ENCODE measurements at regions not wholly inside any gene's neighbourhood (a gene's known extent, or its start where the extent isn't known, plus 50 kb on each side); places are given as distances from the start of the nearest gene placed in this dataset.
"Not testable (repeated sequence)": the region's sequence is repeated elsewhere in the genome, so short reads cannot be mapped to it uniquely, and the experiment has no call there.

DNA sequence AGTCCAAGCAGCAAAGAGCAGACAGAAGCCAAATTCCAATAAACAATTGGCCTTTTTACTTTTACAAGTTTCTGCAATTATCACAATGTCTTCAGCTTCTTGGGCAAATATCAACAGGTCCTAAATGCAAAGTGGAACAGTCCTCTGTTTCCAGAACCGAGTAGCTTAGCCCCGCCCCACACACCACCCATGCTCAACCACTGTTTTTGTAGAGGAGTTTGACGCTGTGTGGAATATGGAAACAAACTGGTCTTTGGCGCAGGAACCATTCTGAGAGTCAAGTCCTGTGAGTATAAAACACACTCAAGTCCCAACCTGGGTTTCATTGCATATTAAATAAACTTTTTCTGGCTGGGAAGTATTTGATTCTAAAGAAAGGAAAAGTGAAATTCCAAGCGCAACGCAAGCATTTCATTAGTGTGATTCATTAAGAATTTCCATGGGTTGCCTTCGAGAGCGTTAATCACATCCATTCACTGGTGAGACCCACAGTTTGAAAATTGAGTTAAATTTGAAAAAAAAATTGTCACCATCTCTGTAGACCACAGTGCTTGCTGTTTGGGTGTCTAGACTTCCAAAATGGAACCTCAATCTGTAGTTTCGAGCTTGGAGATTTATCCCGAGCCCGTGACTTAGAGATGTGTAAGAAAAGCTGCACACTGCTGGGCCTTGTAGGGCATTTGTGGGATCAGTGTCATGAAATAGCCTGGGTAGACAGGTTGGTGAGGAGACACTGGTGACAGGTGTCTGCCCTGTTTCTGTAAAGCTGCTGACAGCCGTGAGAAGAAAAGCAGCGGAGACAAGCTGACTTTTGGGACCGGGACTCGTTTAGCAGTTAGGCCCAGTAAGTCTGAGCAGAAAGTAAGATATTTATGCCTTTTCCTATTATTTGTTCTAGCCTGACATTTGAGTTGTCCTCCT is 96.1 kb downstream of the DAD1 start:
- no peak for DNase-seq (ENCODE audit: low read depth in 2 of 2)

DNA sequence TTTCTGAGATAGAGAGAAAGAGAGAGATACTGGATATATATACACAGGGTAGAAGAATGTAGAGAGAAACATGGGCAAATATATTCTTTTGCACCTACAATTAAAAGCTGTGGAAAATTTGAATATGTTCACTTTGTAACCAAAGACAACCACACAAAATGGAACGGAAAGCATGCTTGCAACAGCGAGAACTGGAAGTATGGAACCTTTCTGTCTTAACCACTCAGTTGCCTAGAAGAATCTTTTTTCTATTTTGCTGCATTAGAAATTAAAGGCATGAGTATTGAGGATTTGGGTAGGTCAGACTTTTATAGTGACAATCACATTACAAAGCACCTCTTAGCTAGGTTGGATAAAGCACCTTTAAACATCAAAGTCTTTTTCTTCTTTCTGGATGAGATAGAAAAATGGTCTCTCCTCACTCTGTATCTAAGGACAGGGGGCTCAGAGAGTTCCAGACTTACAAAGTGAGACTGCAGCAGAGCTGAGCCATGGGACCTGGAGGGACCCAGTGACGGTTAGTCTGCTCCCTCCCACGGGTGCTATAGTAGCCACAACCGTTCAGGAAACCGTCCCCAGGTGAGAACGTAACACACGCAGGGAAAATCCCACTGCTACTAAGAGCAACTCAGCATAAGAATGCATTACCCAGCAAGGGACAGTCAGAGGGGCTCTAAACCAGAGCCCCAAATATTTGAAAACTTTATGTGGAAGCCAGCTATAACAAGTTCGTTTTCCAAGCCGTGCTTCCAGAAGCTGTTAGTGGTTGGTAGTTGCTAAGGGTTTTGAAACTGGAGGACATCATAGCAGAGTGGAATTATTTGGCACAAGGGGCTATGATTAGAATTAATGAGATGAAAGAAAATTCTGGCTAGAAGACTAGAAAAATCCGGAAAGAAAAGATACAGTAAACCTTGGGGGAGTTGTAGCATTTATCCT is 97.1 kb downstream of the DAD1 start:
- DNase-seq (ENCODE audit: low read depth in 2 of 2), result no peak

DNA sequence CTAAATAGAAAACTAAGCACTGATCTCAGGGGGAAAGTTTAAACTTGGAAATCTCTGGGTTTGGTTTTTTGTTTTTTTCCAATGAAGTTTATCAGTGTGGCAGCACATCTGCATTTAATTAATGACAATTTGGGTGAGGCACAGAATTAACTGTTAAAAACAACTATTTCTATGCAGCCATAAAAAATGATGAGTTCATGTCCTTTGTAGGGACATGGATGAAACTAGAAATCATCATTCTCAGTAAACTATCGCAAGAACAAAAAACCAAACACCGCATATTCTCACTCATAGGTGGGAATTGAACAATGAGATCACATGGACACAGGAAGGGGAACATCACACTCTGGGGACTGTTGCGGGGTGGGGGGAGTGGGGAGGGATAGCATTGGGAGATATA is 98.0 kb downstream of the DAD1 start:
- DNase-seq (ENCODE audit: low read depth in 2 of 2), result not testable (repeated sequence)

DNA sequence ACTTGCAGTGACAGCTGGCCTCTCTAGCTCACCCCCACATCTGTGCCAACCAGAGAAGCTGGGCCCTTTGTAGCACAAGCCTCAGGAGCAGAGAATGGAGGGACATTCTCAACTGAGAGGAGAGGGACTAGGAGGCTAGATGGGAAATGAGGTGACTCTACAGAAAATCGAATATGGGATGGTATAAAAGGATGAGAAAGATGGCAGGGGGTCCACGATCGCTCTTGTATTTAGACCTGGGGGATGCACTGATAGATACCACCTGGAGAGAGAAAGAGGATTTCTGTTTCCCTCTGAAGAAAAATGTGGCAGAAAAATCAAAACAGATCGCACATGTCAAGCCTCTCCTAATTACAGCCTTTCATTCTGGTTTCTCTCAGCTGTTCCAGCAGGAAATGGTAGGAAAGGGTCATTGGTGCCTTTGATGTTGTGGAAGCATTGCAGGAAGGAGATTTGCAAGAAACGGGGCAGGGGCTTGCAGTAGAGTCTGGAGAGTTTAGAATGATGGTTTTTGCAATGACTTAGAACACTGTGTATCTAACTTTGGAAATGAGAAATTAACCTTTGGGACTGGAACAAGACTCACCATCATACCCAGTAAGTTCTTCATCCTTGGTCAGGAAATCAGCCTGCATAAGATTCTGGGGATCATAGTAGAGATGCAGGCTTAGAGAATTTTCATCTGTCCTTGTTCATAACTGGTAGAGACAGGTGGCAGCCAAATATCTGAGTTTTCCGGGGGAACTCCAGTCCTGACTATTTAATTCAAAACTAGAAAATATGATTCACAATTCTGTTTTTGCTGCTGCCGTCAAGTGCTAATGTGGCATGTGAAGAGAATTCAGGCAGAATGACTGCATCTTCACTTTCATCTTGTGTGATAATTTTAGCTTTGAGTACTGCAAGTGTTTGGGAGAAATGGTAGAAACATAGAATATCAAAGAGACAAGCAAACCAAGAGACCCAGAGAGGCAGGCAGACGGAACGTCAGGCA is 98.8 kb downstream of the DAD1 start:
- DNase-seq (ENCODE audit: low read depth in 2 of 2), result no peak

DNA sequence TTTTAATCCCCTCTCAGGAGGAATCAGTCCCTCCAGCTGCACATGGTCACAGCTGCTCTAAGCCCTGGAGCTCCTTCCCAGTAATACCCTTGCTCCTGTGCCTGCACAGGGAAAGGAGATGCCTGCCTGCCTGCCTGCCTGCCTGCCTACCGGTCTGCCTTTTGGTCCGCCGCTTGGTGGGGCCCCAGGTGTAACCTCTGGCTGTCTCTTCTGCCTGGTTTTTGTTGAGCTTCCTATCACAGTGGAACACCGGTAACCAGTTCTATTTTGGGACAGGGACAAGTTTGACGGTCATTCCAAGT is 99.8 kb downstream of the DAD1 start:
- DNase-seq (ENCODE audit: low read depth in 2 of 2), result no peak

DNA sequence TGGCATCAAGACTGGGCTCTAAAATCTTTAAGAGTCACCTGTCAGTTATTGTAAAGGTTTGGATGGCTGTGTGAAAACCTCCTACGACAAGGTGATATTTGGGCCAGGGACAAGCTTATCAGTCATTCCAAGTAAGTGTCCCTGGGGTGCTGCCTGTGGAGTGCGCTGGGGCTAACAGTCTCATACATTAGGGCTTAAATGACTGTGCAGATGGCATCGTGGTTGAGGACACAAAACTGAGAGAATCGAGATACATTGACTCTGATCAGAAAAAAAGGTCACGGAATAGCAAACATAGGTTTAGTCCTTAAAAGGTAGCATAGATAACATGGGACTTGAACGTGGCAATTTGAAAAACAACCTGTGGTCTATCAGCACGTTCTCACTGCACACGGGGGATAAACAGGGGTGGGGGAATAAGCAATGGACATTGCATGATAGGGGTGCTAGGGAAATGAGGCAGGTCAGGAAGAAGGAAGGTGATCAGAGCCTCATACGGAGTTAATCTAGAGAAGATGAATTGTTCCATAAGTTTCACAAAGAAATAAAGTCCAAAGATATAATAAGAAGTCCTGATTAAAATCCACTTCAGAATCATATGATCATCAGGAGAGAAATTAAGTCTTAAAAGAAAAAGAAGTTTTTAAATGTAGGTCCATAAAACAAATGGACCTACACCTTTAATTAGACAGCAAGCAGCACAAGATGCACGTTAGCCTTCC is 100.3 kb downstream of the DAD1 start:
- no peak for DNase-seq (ENCODE audit: low read depth in 2 of 2)

DNA sequence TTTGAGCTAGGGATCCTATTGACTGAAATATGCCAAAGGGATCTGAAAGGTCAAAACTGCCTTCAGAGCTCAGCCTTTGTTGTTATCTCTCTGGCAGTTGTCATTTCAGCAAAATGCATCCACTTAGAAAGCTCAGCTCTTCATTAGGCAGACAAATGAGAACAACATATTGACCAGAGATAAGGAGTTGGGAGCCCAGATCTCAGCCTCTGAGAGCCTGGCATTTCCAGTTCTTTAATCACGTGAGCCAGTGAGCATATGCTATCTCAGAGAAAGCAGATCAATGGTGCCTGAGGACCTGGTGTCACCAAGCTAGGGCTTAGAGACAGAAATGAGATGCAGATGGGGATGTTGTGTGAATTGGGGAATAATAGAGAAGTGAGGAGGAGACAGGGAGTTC is 101.1 kb downstream of the DAD1 start:
- DNase-seq (ENCODE audit: low read depth in 2 of 2), result no peak

DNA sequence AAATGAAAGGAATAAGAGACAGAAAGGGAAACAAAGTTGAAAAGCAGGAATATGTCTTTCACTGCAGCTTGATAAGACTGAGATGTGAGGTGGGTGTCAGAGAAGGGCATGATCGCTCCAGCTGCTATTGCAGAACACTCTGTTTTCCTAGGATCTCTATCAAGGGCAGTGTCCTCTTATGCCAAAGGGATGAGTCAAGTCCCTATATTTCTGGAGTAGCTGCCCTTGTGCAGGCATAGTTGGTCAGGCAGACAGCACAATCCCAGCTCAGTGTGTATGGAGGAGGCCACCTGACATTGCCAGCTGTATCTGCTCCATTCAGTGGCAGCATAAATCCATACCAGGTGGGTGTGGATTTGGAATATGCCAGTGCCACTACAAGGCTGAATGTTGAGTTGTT is 101.6 kb downstream of the DAD1 start:
- DNase-seq (ENCODE audit: low read depth in 2 of 2), result no peak

DNA sequence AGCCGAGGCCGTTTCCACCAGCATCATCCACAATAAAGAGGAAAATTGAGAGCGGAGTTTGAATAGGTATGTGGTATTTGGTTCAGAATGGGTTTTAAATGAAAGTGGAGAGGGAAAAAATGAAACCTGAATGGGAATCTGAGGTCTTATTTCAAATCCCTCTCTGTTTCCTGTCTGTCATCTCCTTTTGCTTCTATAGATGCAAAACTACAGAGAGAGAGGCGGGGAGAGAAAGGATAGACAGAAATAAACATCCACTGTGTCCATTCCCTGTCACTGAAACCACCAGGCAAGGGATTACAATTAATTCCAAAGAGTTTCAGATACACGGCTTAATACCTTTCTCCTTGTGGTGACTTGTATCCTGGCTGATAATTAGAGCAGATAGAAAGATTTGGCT is 102.3 kb downstream of the DAD1 start:
- no peak for DNase-seq (ENCODE audit: low read depth in 2 of 2)

DNA sequence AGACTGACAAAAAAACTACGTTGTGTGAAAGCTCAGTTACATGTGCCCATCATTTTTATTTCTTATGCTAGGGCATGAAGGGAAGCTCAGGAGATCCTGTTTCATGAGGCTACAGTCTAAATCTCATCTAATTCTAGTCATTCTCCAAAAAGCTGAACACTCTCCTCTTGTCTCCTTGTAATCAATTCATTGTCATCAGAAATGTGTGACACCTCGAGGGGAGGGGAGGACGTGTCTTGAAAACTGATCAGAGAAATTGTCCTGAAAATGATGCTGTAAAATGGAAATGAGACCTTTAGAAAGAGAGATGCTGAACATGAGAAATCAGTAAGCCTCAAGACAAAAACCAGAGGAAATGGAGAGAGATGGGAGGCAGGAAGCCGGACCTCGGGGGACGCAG is 103.4 kb downstream of the DAD1 start:
- no peak for DNase-seq (ENCODE audit: low read depth in 2 of 2)

DNA sequence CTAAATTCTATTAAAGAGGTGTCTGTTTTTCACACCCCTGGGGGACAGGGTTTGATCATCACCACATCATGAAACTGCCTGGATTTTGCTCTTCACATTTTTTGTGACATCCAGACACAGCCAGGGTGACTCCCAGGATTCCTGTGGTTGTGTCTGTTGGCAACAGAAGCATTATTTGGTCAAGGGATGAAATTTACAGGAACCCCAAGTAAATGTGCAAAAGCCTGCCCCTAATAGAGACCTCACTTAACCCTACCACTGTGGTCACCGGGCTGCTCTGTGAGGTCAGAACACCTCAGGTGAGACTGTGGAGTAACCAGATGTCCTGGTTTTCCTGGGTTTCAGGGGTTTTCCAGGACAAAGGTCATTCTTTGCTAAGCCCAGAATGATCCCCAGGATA is 103.8 kb downstream of the DAD1 start:
- DNase-seq (ENCODE audit: low read depth in 2 of 2), result no peak

DNA sequence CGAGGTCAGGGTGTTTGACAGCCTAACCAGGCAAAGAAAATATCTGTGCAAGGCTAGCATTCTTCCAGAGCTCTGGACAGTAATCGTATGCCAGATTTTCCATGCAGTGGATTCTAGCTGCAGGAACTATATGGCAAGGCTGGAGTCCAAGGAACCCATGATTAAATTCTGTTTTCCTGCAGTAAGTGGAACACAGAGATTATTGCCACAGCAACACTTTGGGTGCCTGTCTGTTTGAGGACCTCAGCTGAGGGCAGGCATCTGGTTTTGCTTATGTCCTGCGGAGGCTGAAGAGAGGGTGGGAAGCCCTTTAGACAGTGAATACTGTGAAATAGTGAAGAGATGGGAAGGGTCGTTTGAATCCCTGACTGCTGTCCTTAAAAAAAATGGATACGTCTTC is 104.4 kb downstream of the DAD1 start:
- no peak for DNase-seq (ENCODE audit: low read depth in 2 of 2)

DNA sequence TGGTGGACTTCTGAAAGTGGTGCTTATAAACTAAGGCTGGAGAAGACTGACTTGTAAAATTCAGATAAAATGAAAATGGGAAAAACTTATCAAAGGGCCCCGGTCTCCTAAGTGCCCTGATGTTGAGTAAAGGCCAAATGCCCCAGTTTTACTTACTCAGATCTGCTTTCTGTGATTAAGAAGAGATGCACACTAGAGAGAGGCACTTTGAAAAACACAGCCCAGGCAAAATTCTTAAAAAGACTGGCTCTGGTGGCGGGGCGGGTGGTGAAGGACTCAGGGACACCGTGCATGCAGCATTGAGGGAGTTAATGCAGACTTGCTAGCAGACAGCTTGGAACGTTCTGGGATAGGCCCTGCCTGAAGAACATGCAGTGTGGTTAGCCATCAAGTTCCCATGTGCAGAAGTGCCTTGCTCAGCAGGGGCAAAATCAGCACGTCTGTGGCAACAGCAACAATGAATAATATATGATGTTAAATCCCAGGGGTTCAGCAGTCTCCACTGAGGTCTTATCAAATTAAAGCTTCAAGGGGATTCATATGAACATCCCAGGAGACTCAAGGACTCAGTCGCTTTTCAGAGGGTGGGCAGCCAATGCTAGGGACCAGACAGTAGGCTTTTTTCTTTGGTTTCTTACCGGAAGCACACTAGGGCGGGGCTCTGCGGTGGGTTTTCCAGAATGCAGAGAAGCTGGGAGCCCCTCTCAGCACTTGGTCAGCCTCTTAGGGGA is 105.0 kb downstream of the DAD1 start:
- DNase-seq (ENCODE audit: low read depth in 2 of 2), result no peak

DNA sequence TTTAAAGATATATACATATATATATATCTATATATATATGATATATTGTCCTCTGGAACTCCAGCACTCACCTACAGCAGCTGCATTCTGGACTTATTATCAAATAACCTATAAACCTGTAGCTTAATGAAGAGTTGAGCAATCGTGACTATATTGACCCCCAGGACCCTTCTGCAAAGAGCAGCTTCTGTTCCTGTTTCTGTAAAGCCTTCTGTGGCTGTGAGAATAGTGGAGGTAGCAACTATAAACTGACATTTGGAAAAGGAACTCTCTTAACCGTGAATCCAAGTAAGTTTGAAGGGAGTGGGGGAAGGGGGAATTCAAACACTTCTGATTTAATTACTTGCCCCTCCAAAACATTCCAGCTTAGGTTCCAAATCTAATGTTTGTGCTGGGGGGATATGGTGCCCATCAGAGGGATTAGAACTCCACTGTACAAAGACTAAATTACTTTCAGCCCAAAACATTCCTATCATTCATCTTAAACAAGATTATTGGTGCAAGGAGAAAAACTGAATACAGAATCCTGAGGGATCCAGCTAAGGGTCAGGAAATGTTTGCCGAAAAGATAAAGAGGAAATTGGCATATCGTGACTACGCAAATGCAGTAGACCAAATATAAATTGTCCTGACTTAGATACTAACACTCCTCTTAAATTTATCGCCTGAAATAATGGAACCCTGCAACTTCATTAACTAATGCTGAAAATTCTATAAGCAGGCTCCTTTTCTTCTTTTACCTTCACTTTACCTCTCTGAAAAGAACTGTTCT is 106.1 kb downstream of the DAD1 start:
- DNase-seq (ENCODE audit: low read depth in 2 of 2), result no peak

DNA sequence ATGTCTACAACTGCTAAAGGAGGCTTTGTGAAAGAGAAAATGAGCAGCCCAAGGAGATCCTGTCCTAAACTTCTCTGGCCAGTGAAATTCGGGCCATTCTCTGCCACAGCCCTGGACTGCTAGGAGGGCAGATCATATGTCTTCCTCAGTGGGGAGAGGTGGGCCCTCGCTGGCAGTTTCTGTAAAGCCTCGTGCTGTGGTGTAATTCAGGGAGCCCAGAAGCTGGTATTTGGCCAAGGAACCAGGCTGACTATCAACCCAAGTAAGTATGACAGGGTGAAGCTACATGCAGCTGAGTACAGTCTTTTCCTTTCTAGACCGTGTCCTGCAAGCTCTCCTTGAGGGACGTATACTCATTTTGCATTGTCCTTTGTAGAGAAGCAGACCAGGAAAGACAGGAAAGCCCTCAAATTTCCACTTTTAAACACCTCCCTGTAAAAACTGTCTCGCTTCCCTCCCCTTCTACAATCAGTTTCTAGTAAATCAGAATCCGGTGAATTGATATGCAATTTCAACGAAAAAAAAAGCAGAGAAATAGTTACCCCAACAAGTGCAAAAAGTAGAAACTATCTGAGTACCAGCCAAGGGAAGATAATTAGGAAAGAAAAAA is 106.8 kb downstream of the DAD1 start:
- no peak for DNase-seq (ENCODE audit: low read depth in 2 of 2)

DNA sequence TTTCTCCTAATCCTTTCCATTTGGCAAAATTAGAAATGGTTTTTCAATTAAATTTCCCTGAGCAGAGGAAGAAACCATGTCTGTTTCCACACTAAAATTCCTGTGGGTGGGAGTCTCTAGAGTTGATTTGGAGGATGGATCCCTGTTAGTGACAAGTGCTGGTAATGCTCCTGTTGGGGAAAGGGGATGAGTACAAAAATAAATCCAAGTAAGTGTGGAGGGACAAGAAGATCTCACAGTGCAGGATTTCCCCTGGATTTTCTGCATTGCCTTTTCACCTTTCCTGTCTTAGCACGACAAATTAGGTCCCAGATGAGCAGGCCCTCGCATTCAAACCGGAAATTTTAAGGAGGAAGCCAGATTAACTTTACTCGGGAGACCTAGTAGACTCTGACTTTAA is 107.5 kb downstream of the DAD1 start:
- no peak for DNase-seq (ENCODE audit: low read depth in 2 of 2)

DNA sequence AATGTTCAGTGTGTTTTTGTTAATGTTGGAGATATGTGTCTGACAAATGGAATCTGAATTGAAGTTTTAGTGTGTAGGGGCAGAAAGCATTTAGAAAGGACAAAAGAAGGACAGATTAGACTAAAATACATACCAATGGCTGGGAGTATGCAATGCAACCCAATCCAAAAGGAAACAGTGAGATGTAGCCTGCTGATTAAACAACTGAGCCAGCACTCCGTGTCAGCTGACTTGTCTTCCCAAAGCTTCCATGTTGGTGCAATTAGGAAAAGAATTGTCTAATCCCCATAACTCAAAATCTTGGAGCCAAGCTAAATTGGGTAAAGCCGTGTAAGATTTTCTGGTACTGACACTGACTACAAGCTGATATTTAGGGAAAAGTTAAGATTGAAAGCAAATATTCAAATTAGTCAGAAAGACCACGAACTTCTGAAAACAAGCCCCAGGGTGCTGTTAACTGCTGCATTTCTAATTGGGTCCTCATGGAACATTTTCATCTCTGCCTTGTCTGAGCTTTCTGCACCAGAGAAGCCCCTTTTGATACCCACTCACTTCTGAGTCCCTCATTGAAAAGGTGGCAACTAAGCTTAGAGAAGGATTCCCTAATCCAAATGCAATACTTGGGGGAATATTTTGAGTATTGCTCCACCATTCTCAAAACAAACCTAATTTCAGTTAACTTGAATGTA is 109.1 kb downstream of the DAD1 start:
- no peak for DNase-seq (ENCODE audit: low read depth in 2 of 2)

DNA sequence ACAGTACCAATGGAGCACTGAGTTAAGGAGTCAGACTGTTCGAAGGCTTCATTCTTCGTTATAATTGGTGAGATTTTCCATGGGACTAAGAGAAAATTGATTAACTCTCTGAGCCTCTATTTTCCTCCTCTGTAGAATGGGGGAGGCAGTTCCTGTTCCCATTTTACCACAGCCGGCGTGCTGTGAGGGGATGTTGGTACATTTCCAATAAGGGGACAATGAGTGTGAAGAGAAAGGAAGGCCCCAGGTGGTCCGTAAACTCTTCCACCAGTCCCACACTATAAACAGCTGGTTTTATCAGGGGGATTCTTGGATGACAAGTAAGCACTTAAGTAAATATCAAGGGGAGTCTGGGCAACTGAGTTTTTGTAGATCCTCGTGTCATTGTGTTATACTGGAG is 109.9 kb downstream of the DAD1 start:
- no peak for DNase-seq (ENCODE audit: low read depth in 2 of 2)

DNA sequence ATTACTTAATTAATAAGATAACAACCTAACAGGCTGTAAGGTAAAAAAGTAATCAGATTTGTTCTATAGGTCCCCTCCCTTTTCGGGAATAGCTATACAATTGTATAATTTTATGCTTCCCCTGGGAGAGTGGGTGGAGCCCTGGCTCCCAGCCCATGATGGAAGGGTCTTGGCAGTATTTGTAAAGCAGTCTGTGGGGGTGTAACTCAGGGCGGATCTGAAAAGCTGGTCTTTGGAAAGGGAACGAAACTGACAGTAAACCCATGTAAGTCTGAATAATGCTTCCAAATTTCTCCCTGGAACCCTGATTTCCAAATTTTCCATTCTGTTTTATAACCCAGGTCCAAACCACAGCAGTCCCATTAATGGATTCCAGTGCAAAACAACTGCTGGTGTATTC is 110.4 kb downstream of the DAD1 start:
- DNase-seq (ENCODE audit: low read depth in 2 of 2), result no peak
